Panc1 (cell line): ENCODE measurements at regions not wholly inside any gene's neighbourhood (a gene's known extent, or its start where the extent isn't known, plus 50 kb on each side); places are given as distances from the start of the nearest gene placed in this dataset.

Experiments
- ATAC-seq: fragments of 200-7000 bp; cut with Tn5 transposase; 2 replicates; pipeline ENCODE4 v1.9.1; 2020; ENCODE audit warnings: mild to moderate bottlenecking, moderate library complexity
- BruUV-seq: library from RNA; stranded (reverse); fragments of 400-500 nt; replicated peaks from 2 replicates; lab custom pipeline; 2021; lab: Mats Ljungman, UMichigan
- CTCF ChIA-PET: fragments of 300-600 bp; sonication (Branson Sonifier 250); formaldehyde crosslinking; loops from one replicate; lab custom pipeline; 2022; ENCODE audit warnings: antibody characterized with exemption; lab: Charles Lee
- POLR2A ChIA-PET: fragments of 300-600 bp; sonication (Branson Sonifier 250); formaldehyde crosslinking; loops from one replicate; lab custom pipeline; 2022; ENCODE audit warnings: antibody characterized with exemption; lab: Charles Lee
- DNase-seq: peaks from one replicate; pipeline ENCODE4 v3.0.0-alpha.2; 2010; ENCODE audit warnings: low read depth, low spot score
- H3K27ac ChIP-seq: 2 replicates; pipeline ENCODE4 v1.5.1; 2011; ENCODE audit warnings: mild to moderate bottlenecking, low read length, inconsistent platforms
- H3K27me3 ChIP-seq: fragments of 200-500 bp; sonication (Bioruptor generic); 2 replicates; pipeline ENCODE4 v1.6.0; 2014; ENCODE audit warnings: low read length, inconsistent platforms; ENCODE audit not compliant: control insufficient read depth, insufficient read depth
- H3K36me3 ChIP-seq: fragments of 200-500 bp; sonication (Bioruptor generic); 2 replicates; pipeline ENCODE4 v1.5.1; 2014; ENCODE audit warnings: inconsistent platforms, mild to moderate bottlenecking, low read length, moderate library complexity; ENCODE audit not compliant: control insufficient read depth, insufficient read depth
- H3K4me1 ChIP-seq: 2 replicates; pipeline ENCODE4 v1.5.1; 2011; ENCODE audit warnings: inconsistent platforms, mild to moderate bottlenecking, low read length, moderate library complexity; ENCODE audit not compliant: control insufficient read depth, insufficient read depth
- H3K4me3 ChIP-seq, 2 experiments: 2 replicates each; pipeline ENCODE4 v1.5.1; 2011 to 2012; ENCODE audit warnings: low read depth in 2 of 2, low read length in 2 of 2, mild to moderate bottlenecking in 2 of 2, inconsistent platforms in 1 of 2, moderate library complexity in 1 of 2
- H3K9me3 ChIP-seq: fragments of 200-500 bp; sonication (Bioruptor generic); 2 replicates; pipeline ENCODE4 v1.5.1; 2014; ENCODE audit warnings: low read depth, mild to moderate bottlenecking, inconsistent platforms, low read length, moderate library complexity; ENCODE audit not compliant: control insufficient read depth, insufficient read depth
- POLR2AphosphoS5 ChIP-seq: IDR thresholded peaks from 2 replicates; pipeline ENCODE4 v1.6.1; 2012; ENCODE audit warnings: mild to moderate bottlenecking, low read depth, low read length, moderate library complexity
- REST ChIP-seq, 2 experiments: IDR thresholded peaks; 2 replicates each; pipeline ENCODE4 v1.6.1; 2011 to 2012; ENCODE audit warnings: low read depth in 2 of 2, control low read depth in 1 of 2, low read length in 1 of 2, mild to moderate bottlenecking in 1 of 2, moderate library complexity in 1 of 2; ENCODE audit not compliant: insufficient read depth in 1 of 2
- SIN3A ChIP-seq: IDR thresholded peaks from 2 replicates; pipeline ENCODE4 v1.6.1; 2012; ENCODE audit warnings: low read depth, mild to moderate bottlenecking, low read length, moderate library complexity, borderline replicate concordance; ENCODE audit not compliant: insufficient read depth
- TCF7L2 ChIP-seq: IDR thresholded peaks from 2 replicates; pipeline ENCODE4 v1.6.1; 2011; ENCODE audit warnings: mild to moderate bottlenecking, low read depth, low read length, inconsistent platforms
- in situ Hi-C: cut with HindIII; loops from 2 replicates; pipeline ENCODE4 v1.10.0; 2016; ENCODE audit warnings: low sequenced_read_pairs, low pct_unique_long_range_greater_than_20kb
- intact Hi-C: fragments of 100-400 bp; cut with micrococcal nuclease; formaldehyde crosslinking; loops from one replicate; pipeline ENCODE4 v1.10.0; 2022; ENCODE audit not compliant: unreplicated experiment
- TF ChIP-seq, protein P1 (sequence below): fragments of 450-650 bp; IDR thresholded peaks from 2 replicates; pipeline ENCODE4 v1.5.1; 2017; ENCODE audit warnings: mild to moderate bottlenecking

GRCh38 chr2:104641786-104642185 is 212.1 kb upstream of the POU3F3 start:
- intact Hi-C loops = no loop called here
- no peak for ATAC-seq
- Histone ChIP-seq H3K27me3 (no peaks in the 10 kb centered on the region), H3K27ac (no peak overlapping the region), H3K4me1 (no peaks in the 10 kb centered on the region), H3K9me3 (no peaks in the 10 kb centered on the region), H3K36me3 (no peaks in the 10 kb centered on the region), H3K4me3 (no peak overlapping the region)
- no TSS peak for BruUV-seq
- ChIA-PET POLR2A (interaction anchor here (0.6 kb wide), 1 partner anchor 712 kb away, joined by 3 read pairs; no protein-coding TSS in a partner anchor), CTCF (no interaction called here)
- in situ Hi-C loops = no loop called here
- DNase-seq = no peak
- TF ChIP-seq SIN3A = no peak
- TF ChIP-seq, protein P1, sequence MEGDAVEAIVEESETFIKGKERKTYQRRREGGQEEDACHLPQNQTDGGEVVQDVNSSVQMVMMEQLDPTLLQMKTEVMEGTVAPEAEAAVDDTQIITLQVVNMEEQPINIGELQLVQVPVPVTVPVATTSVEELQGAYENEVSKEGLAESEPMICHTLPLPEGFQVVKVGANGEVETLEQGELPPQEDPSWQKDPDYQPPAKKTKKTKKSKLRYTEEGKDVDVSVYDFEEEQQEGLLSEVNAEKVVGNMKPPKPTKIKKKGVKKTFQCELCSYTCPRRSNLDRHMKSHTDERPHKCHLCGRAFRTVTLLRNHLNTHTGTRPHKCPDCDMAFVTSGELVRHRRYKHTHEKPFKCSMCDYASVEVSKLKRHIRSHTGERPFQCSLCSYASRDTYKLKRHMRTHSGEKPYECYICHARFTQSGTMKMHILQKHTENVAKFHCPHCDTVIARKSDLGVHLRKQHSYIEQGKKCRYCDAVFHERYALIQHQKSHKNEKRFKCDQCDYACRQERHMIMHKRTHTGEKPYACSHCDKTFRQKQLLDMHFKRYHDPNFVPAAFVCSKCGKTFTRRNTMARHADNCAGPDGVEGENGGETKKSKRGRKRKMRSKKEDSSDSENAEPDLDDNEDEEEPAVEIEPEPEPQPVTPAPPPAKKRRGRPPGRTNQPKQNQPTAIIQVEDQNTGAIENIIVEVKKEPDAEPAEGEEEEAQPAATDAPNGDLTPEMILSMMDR = no peak

DNA sequence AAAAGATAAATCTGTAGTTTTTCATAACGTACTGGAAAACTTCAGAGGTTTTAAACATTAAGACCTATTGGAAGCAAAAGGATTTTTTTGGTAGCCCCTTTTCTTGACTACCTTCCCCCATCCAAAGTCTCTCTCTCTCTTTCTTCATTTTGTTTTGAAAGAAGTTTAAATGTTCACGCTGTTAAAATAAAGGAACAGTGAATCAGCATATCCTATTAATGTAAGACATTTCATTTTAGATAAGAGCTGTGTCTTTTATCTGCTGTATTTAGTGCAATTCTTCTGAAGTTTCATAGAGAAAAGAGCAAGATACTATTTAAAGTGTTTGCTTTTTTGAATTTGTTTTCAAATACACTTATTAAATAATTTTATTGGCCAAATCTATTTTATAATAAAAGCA is 205.5 kb upstream of the POU3F3 start:
- no peaks in the 10 kb centered on the region for H3K36me3 ChIP-seq
- H3K4me3 ChIP-seq = no peak overlapping the region
- no peaks in the 10 kb centered on the region for H3K4me1 ChIP-seq
- H3K27me3 ChIP-seq = no peaks in the 10 kb centered on the region
- intact Hi-C loops (no loop called here), in situ Hi-C loops (no loop called here)
- ChIA-PET POLR2A (no interaction called here), CTCF (interaction anchor here (0.6 kb wide), 1 partner anchor 1792 kb away, joined by 4 read pairs; no protein-coding TSS in a partner anchor)
- DNase-seq (no peak), ATAC-seq (no peak)
- H3K9me3 ChIP-seq = no peaks in the 10 kb centered on the region
- no peak overlapping the region for H3K27ac ChIP-seq
- BruUV-seq = no TSS peak
- no peak for TF ChIP-seq REST (IDR thresholded peaks at IDR 0.05; ENCODE audit: insufficient read depth in 1 of 2, low read depth in 2 of 2, low read length in 1 of 2)
- no peak for TF ChIP-seq SIN3A
- no peak for TF ChIP-seq TCF7L2
- TF ChIP-seq, protein P1 = no peak
- TF ChIP-seq POLR2AphosphoS5 = no peak
